ENCODE measurements at regions not wholly inside any gene's neighbourhood (a gene's known extent, or its start where the extent isn't known, plus 50 kb on each side); places are given as distances from the start of the nearest gene placed in this dataset.
"Not testable (repeated sequence)": the region's sequence is repeated elsewhere in the genome, so short reads cannot be mapped to it uniquely, and the experiment has no call there.

DNA sequence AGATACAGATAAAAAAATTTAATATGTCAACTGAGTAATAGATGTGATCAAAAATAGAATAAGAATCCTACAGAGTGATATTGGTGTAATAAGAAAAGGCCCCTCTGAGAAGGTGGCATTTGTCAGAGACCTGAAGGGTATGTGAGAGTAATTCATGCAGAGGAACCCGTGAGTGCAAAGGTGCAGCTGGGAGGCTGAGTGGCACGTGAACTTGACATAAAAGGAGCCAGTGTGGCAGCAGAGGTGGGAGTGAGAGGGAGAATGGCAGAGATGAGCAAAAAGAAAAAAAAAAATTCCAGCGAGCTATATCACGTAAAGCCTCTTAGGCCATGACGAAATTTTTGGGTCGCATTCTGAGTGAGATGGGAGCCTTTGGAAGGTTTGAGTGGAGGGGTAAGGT, 588.9 kb downstream of the KCTD12 start:
- TF ChIP-seq CTCF (conservative IDR thresholded peaks at IDR 0.05) = no peak
- H3K27ac ChIP-seq = no peak overlapping the region

- H3K27ac ChIP-seq = no peak overlapping the region
- TF ChIP-seq CTCF (conservative IDR thresholded peaks at IDR 0.05) = no peak
Measured at GRCh38 chr13:76296751-76297150, 589.5 kb downstream of the KCTD12 start.

- H3K27ac ChIP-seq = not testable (repeated sequence)
Measured at GRCh38 chr13:76295020-76295419, 591.2 kb downstream of the KCTD12 start.

DNA sequence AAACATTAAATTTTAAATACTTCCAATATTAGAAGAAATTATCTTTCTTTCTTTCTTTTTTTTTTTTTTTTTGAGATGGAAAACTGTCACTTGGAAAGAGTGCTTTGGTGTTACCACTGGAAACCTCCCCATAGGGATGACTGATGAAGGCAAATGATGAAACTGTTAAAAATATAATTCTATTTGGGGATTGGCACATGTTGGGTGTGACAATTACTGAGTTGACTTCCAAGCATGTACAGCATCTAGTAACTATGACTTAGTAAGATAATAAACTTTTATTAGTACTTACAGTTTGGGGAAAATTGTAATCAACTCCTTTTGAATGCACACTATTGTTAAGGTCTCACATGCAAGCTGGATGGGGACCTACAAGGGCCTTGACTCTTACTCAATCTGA, 592.5 kb downstream of the KCTD12 start:
- TF ChIP-seq CTCF (conservative IDR thresholded peaks at IDR 0.05) = no peak
- no peak overlapping the region for H3K27ac ChIP-seq

DNA sequence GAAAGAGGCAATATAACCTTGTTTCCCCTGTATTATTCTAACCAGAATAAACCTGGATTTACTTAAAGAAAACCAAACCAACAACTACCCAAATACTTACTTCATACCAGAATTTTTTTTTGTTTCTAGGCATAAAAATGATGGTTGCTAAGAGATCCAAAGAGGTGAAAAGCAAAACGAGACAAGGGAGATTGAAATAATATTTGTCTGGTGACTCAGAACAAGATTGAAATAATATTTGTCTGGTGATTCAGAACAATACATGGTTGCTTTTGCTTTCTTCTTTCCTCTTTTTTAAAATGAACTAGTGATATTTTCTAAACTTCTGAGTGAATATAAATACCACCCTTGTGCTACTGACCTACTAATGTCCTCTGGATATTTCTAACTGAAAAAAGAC, 592.9 kb downstream of the KCTD12 start:
- no peak for TF ChIP-seq CTCF (conservative IDR thresholded peaks at IDR 0.05)
- H3K27ac ChIP-seq = no peak overlapping the region

DNA sequence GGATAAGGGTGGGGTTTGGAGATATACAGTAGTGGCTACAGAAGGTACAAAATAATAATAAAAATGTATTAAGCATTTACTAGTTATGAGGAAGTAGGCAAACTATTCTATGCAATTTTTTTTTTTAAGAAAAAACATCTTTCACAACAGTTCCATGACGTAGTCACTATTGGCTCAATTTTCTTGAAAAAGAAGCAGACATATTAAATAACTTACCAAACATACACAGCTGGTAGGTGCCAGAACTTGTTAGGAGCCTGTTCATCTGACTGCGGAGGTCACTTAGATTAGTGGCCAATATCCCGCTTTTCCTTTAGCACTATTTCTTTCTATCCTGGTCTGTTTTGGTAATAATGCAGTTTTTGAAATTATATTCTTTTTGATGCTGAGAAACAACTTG, 593.5 kb downstream of the KCTD12 start:
- no peak overlapping the region for H3K27ac ChIP-seq
- no peak for TF ChIP-seq CTCF (conservative IDR thresholded peaks at IDR 0.05)

GRCh38 chr13:76292031-76292430, 594.2 kb downstream of the KCTD12 start:
- H3K27ac ChIP-seq = no peak overlapping the region
- no peak for TF ChIP-seq CTCF (conservative IDR thresholded peaks at IDR 0.05)

DNA sequence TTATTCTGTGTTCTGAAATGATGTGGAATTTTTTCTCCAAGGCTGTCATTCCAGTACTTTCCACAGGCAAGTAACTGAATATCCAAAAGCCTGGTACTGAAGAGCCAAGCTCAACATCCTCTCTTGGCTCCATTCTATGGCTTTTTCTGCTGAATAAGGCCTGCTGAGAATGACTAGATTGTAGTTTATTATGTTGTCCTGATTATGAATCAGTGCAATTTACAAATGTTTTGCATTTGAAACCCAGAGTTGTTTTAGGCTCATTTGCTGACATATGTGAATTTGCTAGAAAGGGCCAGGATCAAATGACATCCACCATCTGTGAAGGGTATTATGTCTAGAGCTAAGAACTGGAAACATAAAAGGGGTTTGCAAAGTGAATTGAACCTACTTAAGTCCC, 596.6 kb downstream of the KCTD12 start:
- TF ChIP-seq CTCF (conservative IDR thresholded peaks at IDR 0.05) = no peak
- H3K27ac ChIP-seq = no peak overlapping the region

Data from VCaP (cell line).